ENCODE measurements at regions not wholly inside any gene's neighbourhood (a gene's known extent, or its start where the extent isn't known, plus 50 kb on each side); places are given as distances from the start of the nearest gene placed in this dataset.

DNA sequence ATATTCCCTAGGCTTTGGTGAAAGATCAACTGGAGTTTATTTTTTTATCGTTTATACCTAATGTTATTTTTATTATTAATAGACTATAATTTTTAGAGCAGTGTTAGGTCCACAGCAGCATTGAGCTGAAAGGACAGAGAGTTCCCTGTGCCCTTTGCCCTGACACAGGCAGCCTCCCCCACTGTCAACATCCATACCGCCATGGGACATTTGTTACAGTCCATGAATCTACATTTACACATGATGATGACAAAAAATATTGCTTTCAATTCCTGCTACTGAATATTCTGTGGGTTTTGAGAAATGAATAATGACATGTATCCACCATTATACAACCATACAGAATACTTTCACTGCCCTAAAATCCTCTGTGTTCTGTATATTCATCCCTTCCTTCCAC lies 1297.5 kb upstream of the SORCS1 start:
- DNase-seq = no peak

- DNase-seq = peak; percentile 91
These were observed 1290.3 kb upstream of the SORCS1 start for GRCh38 chr10:108454793-108455192.

- peak; percentile 45 for DNase-seq
These were observed 1289.7 kb upstream of the SORCS1 start for GRCh38 chr10:108454224-108454623.

DNA sequence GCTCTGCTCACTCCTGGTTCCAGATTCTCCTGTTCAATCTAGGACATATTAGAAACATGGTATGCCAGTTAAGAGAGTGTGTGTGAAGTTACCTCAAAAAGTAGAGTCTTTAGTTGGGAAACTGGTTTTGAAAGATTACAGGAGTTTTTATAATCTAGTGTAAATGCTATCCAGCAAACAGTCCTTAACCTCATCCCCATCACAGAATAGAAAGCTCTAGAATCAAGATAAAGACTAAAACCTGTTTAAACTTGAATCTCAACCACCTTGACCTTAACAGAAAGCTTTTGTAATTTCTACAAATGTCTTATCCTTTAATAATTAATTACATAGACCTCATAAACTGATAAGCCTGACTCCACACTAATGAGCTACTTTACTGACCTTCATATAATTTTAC lies 1288.7 kb upstream of the SORCS1 start:
- DNase-seq = no peak

- peak; percentile 50 for DNase-seq
These were observed 1288.0 kb upstream of the SORCS1 start for GRCh38 chr10:108452533-108452932.

DNA sequence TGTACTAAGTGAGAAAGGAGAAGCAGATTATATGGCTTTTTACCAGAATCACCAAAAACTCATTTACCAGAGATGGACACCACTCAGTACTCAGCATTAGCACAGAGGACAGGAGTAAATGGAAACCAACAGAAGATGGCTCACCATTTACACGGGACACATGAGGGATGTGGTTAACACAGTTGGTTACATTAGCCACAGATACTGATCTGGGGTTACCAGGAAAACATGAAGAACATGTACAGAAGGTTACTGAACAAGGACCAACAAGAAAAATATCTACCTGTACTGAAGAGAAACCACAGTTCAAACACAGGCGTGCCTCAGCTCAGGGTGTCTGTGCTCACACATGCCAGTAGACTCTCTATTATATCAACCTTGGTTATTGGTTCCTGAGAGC lies 1285.8 kb upstream of the SORCS1 start:
- no peak for DNase-seq

DNA sequence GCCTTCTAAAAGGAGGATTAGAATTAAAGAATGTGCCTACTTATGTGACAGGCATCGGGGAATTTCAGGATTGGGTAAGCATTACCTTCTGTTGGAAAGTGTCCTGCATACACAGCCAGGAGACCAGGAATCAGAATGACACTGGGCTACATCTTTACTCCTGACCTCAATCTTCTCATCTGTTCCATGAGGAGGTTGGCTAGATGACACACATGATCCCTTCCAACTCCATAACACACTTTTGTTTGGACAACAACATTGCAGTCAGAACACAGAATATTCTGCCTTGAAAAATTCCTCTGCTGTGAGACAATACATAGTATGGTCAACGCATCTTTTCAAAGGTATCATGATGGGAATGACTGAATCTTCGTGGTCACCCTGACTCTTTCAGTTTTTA lies 1281.2 kb upstream of the SORCS1 start:
- peak; percentile 14 for DNase-seq

DNA sequence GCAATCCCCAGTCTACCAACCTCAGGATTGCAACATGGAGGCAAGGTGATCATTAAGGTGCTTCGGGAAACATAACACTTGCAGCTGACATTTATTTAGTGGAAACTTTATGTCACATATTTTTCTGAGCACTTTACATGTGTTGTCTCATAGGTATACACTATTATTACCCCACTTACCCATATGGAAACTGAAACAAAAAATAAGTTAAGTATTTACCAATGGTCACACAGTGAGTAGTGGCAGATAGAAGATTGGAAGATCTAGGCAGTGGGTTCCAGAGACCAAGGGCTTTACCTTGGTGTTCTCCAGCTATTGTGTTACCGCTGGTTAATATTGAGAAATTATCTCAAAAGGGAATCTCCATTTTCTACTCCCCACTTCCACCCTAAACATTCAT lies 1279.1 kb upstream of the SORCS1 start:
- DNase-seq = no peak

DNA sequence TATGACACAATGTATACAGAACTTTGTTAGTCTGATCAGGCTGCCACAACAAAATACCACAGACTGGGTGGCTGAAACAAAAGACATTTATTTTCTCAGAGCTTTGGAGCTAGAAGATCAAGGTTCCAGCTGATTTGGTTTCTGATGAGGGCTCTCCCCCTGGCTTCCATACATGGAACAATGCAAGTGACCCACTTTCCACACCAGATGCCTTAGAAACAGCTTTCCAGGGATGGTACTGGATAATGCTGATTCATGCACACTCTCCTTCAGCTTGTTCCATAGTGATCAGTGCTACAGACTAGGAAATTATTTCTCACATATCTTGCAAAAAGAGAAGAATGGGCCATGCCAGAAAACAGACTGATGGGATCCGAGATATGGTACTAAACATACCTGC lies 1274.9 kb upstream of the SORCS1 start:
- peak; percentile 31 for DNase-seq

- DNase-seq = no peak
These were observed 1271.6 kb upstream of the SORCS1 start for GRCh38 chr10:108436096-108436495.

- no peak for DNase-seq
These were observed 1270.2 kb upstream of the SORCS1 start for GRCh38 chr10:108434559-108435252.

- no peak for DNase-seq
These were observed 1262.6 kb upstream of the SORCS1 start for GRCh38 chr10:108427146-108427545.

DNA sequence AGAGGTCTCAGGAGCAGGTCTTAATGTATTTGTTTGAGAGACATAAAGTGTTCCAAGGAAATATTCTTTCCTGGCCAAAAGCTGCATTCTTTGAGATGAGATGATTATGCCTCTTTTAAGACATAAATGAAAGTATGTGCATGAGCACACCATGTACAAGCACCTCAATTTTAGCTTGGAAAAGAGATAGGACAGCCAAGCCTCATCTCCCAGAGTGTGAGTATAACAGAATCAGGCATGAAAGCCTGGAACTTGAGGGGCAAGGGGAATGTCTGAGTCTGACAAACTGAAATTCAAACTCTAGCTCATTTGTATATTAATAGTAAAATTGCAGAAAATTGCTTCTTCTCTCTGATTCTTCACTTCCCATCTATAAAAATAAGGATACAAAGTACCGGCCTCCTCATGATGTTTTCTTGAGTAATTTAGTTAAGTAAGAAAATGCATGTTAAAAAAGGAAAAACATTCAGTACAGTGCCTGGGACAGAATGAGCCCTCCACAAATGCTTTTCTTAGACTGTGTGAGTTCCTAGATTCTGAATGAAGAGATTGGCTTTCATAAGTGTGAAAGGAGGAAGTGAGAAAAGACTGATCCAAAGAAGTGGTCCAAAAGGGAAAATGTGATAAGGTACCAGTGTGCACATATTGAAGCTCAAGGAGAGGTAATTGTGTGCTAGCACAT lies 1260.9 kb upstream of the SORCS1 start:
- DNase-seq = peak; percentile 13

DNA sequence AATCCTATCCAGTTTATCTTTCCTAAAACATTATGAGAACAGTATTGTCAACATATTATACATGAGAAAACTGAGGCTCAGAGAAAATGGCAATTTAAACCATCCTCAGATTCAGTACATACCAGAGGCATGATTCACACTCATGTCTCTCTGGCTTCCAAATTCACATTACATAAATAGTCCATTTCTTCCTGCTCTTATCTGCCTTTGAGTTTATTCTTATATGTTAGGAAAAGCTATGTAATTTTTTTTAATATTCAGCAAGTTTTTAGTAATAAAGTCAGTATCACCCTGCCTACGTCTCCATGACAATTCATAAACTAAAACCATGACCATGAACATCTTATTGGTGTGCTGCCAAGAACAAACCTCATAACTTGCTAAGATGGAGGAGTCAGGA lies 1260.2 kb upstream of the SORCS1 start:
- DNase-seq = peak; percentile 75

GRCh38 chr10:108422286-108422685 lies 1257.8 kb upstream of the SORCS1 start:
- DNase-seq = no peak

- DNase-seq = peak; percentile 25
These were observed 1256.8 kb upstream of the SORCS1 start for GRCh38 chr10:108421266-108421665.

GRCh38 chr10:108413954-108414353 lies 1249.4 kb upstream of the SORCS1 start:
- DNase-seq = no peak

DNA sequence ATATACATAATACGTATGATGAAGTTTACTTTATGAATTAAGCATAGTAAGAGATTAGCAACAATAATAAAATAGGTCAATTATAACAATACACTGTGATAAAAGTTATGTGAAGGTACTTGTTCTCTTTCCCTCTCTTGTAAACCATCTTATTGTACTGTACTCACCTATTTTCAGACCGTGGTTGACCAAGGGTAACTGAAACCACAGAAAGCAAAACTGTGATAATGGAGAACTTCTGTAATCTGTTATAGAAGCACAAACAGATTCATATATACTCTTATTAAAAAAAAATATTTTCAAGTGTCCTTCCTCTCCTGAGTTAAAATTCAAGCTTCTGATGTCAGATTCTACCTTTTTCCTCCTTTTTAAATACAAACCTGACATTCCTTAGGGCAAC lies 1247.8 kb upstream of the SORCS1 start:
- no peak for DNase-seq

DNA sequence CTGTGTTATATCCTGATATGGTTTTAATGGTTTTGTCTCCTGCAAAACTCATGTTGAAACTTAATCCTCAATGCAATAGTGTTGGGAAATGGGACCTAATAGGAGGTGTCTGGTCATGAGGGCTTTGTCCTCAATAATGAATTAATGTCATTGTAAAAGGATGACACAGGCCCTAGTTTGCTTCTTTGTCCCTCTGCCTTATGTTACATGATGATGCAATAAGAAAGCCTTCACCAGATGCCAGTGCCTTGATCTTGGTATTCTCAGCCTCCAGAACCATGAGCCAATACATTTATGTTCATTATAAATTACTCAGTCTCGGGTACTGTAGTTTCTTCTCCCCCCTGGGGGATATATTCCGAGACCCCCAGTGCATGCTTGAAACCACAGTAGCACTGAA lies 1247.4 kb upstream of the SORCS1 start:
- no peak for DNase-seq

DNA sequence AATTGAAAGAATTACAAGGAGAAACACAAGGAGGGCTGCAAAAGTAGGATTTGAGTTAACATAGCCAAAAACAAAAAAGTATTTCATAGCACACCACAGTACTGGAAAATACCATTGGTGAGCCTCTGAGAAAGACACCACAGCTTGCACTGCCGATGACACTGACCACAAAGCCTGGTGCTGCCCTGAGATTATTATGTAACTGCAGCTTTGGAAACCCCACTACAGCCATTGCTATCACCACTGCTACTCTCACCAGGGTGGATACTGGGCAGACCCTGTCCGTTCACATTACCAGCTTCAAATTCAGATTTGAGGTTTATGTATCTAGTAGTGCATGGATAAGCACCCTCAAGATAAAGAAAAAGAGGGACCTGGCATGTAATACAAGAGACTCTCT lies 1246.7 kb upstream of the SORCS1 start:
- no peak for DNase-seq

DNA sequence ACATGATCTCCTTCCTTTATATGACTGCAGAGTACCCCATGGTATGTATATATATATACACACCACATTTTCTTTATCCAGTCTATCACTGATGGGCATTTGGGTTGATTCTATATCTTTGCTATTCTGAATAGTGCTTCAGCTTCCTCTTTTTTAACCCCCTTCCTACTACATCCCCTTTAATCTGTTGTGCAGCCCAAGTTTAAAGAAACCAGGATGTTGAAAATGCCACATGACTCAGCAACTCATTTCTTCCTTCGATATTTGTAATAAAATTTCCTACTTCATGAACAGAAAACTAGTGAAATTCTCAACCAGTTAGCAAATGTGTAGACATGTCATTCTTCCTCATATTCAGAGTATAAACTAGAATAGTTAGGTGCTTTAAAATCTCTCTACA lies 1245.7 kb upstream of the SORCS1 start:
- DNase-seq = no peak

GRCh38 chr10:108409306-108409705 lies 1244.8 kb upstream of the SORCS1 start:
- DNase-seq = no peak

DNA sequence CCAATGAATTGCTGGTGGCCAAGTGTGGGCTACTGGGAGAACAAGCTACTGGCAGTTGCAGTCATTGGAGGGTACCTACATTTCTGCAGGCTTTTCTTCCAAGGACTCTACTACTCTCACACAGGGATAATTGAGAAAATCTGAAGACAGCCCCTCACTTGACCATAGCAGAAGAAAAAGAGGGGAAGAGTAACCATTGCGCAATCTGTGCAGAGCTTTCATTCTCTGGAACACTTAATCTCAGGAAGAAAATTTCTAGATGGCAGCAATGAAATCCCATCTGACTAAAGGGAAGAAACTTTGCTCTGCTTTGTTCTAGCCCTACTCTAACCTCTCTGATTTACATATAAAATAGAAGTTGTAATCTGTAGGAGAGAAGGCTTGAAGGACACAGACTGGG lies 1239.6 kb upstream of the SORCS1 start:
- DNase-seq = no peak

DNA sequence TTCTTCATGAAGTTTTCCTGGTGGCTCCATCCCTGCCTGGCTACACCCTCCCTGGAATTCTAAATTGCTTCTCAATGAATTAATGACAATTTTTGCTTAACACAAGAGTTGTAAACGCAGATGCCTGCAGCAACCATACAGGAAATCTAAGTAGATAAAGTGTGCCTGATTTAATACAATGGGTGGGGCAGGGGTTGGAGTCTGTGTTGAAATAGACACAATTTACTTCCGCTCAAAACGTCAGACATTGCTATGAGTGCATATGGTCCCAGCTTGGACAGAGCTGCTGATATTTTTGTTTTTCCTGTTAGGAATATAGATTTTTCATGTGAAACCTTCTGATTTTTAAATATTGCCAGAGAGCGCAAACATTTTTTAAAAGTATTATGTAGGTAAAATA lies 1235.0 kb upstream of the SORCS1 start:
- no peak for DNase-seq

GRCh38 chr10:108393089-108393488 lies 1228.6 kb upstream of the SORCS1 start:
- DNase-seq = peak; percentile 81
